Lung (tissue), 11 donors: ENCODE measurements at regions not wholly inside any gene's neighbourhood (a gene's known extent, or its start where the extent isn't known, plus 50 kb on each side); places are given as distances from the start of the nearest gene placed in this dataset.

Experiments used
- ATAC-seq: fragments of 200-7000 bp; cut with Tn5 transposase; one replicate; pipeline ENCODE4 v1.9.1; 2020; ENCODE audit warnings: moderate number of reproducible peaks; ENCODE audit not compliant: insufficient read depth, low FRiP score
- DNase-seq, 3 donors: peaks; one replicate each; pipeline ENCODE4 v3.0.0-alpha.2; 2013 to 2017
- H3K27ac ChIP-seq, 2 donors: one replicate each; pipeline ENCODE4 v1.5.1; 2013; ENCODE audit warnings: mild to moderate bottlenecking in 2 of 2, moderate library complexity in 2 of 2, control low read depth in 1 of 2, inconsistent platforms in 1 of 2, low read depth in 1 of 2, low read length in 1 of 2
- H3K27me3 ChIP-seq, 3 donors: one replicate each; pipeline ENCODE4 v1.5.1; 2013; ENCODE audit warnings: low read length in 2 of 3; ENCODE audit not compliant: control insufficient read depth in 3 of 3, insufficient read depth in 3 of 3
- H3K36me3 ChIP-seq, 4 donors: one replicate each; pipeline ENCODE4 v1.5.1; 2013; ENCODE audit warnings: low read length in 4 of 4, mild to moderate bottlenecking in 1 of 4, moderate library complexity in 1 of 4; ENCODE audit not compliant: control insufficient read depth in 4 of 4, insufficient read depth in 4 of 4
- H3K4me1 ChIP-seq, 5 donors: one replicate each; pipeline ENCODE4 v1.5.1; 2013; ENCODE audit warnings: low read length in 5 of 5, mild to moderate bottlenecking in 2 of 5, moderate library complexity in 1 of 5; ENCODE audit not compliant: control insufficient read depth in 5 of 5, insufficient read depth in 5 of 5
- H3K4me3 ChIP-seq: one replicate; pipeline ENCODE4 v1.5.1; 2013; ENCODE audit warnings: mild to moderate bottlenecking, control low read depth, moderate library complexity
- H3K9ac ChIP-seq, 2 donors: one replicate each; pipeline ENCODE4 v1.5.1; 2013; ENCODE audit warnings: low read length in 2 of 2, control low read depth in 1 of 2; ENCODE audit not compliant: insufficient read depth in 1 of 2
- H3K9me3 ChIP-seq, 4 donors: one replicate each; pipeline ENCODE4 v1.5.1; 2013; ENCODE audit warnings: low read length in 3 of 4, mild to moderate bottlenecking in 1 of 4, moderate library complexity in 1 of 4; ENCODE audit not compliant: control insufficient read depth in 4 of 4, insufficient read depth in 3 of 4
- CTCF ChIP-seq: IDR thresholded peaks from 2 replicates; pipeline ENCODE4 v1.5.1; 2012; ENCODE audit warnings: mild to moderate bottlenecking; ENCODE audit errors: control extremely low read depth, extremely low read depth
- WGBS, 2 donors: extraction: QIAGEN DNeasy Blood & Tissue Kit; methylation state at CpG; one replicate each; pipeline ENCODE4 v1.1.7; 2013; 5-methylcytosine and 5-hydroxymethylcytosine counted together
- donor health status: control.
- donor health status: control.
- donor health status: Bipolar disorder and iron deficiency.
- donor health status: healthy.
- donor health status: DM: yes; HTN: yes; CAD: no.

- Histone ChIP-seq H3K36me3 (no peaks in the 10 kb centered on the region), H3K27ac (no peak overlapping the region), H3K27me3 (peaks cover 0 to 6% (median 0%) of the 10 kb centered on the region in 3 donors), H3K9me3 (peaks cover 0 to 6% (median 0%) of the 10 kb centered on the region in 4 donors), H3K4me1 (no peaks in the 10 kb centered on the region), H3K4me3 (no peak overlapping the region), H3K9ac (no peak overlapping the region)
- ATAC-seq (no peak), DNase-seq (no peak)
- TF ChIP-seq CTCF = no peak
- 43 to 58% methylated on average over 2 of the region's 2 CpGs for WGBS, 2 donors
Measured at GRCh38 chr3:81363816-81364215, 397.6 kb downstream of the GBE1 start.

- no peak for ATAC-seq
- Histone ChIP-seq H3K4me3 (no peak overlapping the region), H3K27ac (no peak overlapping the region), H3K9me3 (peaks cover 0 to 4% (median 0%) of the 10 kb centered on the region in 4 donors), H3K36me3 (no peaks in the 10 kb centered on the region), H3K9ac (no peak overlapping the region), H3K4me1 (no peaks in the 10 kb centered on the region), H3K27me3 (peaks cover 0 to 9% (median 0%) of the 10 kb centered on the region in 3 donors)
- no peak for DNase-seq
- no peak for TF ChIP-seq CTCF
- 82 to 83% methylated on average over 5 of the region's 5 CpGs for WGBS, 2 donors
Measured at GRCh38 chr3:81354119-81354518, 407.3 kb downstream of the GBE1 start.

GRCh38 chr3:81352867-81353266, 408.6 kb downstream of the GBE1 start:
- DNase-seq (peak; percentile 14 to 27 (median 25)), ATAC-seq (no peak)
- Histone ChIP-seq H3K4me3 (no peak overlapping the region), H3K27ac (no peak overlapping the region), H3K9ac (no peak overlapping the region), H3K27me3 (peaks cover 0 to 10% (median 0%) of the 10 kb centered on the region in 3 donors), H3K36me3 (no peaks in the 10 kb centered on the region), H3K4me1 (no peaks in the 10 kb centered on the region), H3K9me3 (peaks cover 0 to 3% (median 0%) of the 10 kb centered on the region in 4 donors)
- WGBS, 2 donors = 40 to 44% methylated on average over 3 of the region's 3 CpGs
- no peak for TF ChIP-seq CTCF

- peaks cover 0 to 7% (median 0%) of the 10 kb centered on the region in 3 donors for H3K27me3 ChIP-seq
- TF ChIP-seq CTCF = no peak
- H3K36me3 ChIP-seq = no peaks in the 10 kb centered on the region
- no peak overlapping the region for H3K27ac ChIP-seq
- 77 to 83% methylated on average over 4 of the region's 4 CpGs for WGBS, 2 donors
- H3K9me3 ChIP-seq = no peaks in the 10 kb centered on the region
- no peak for ATAC-seq
- DNase-seq = peak in 1 of 3 donors; percentile 1
- no peaks in the 10 kb centered on the region for H3K4me1 ChIP-seq
- H3K4me3 ChIP-seq = no peak overlapping the region
- no peak overlapping the region for H3K9ac ChIP-seq
Measured at GRCh38 chr3:81349816-81350340, 411.6 kb downstream of the GBE1 start.
